MM.1S (cell line): ENCODE measurements at regions not wholly inside any gene's neighbourhood (a gene's known extent, or its start where the extent isn't known, plus 50 kb on each side); places are given as distances from the start of the nearest gene placed in this dataset.

Experiments used
- CTCF ChIP-seq: fragments of 300-600 bp; sonication (generic); IDR thresholded peaks from 2 replicates; pipeline ENCODE4 v1.5.1; 2016; ENCODE audit warnings: antibody characterized with exemption, low read length, mixed read lengths
- EZH2phosphoT487 ChIP-seq: fragments of 300-600 bp; sonication (generic); IDR thresholded peaks from 2 replicates; pipeline ENCODE4 v1.6.1; 2018; ENCODE audit warnings: antibody characterized with exemption, low read length

DNA sequence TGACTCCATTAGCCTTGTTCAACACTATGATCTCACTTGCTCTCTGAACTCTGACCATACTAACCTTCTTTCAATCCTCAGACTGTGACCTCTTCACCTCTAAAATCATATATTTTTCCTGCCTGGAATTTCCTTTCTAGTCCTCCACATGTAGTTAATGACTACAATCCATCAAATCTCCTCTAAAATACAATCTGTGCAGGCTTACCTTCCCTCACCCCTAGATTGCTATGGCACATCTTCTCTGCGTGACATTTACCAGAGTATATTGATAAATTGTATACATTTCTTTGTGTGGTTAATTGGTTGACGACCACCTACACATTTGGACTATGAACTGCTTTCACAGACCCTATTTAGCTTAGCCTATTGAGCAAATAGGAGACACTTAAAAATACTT is 1330.2 kb upstream of the TENM4 start:
- TF ChIP-seq CTCF: no peak
- TF ChIP-seq EZH2phosphoT487: no peak
